Islet precursor cell (in vitro differentiated cells): ENCODE measurements at regions not wholly inside any gene's neighbourhood (a gene's known extent, or its start where the extent isn't known, plus 50 kb on each side); places are given as distances from the start of the nearest gene placed in this dataset.
"Not testable (repeated sequence)": the region's sequence is repeated elsewhere in the genome, so short reads cannot be mapped to it uniquely, and the experiment has no call there.

ENCODE experiments used
- DNase-seq: peaks from one replicate; pipeline ENCODE4 v3.0.0-alpha.2; 2018

- DNase-seq = not testable (repeated sequence)
Measured at GRCh38 chr4:18602610-18603009, 581.1 kb upstream of the LCORL start.

GRCh38 chr4:18593297-18594002 lies 571.9 kb upstream of the LCORL start:
- DNase-seq = peak; percentile 76

GRCh38 chr4:18582841-18583240 lies 561.3 kb upstream of the LCORL start:
- DNase-seq = no peak

GRCh38 chr4:18578307-18578706 lies 556.8 kb upstream of the LCORL start:
- no peak for DNase-seq

GRCh38 chr4:18572481-18572880 lies 550.9 kb upstream of the LCORL start:
- DNase-seq = no peak

- DNase-seq = no peak
Measured at GRCh38 chr4:18571301-18571761, 549.8 kb upstream of the LCORL start.

- no peak for DNase-seq
Measured at GRCh38 chr4:18570370-18570769, 548.8 kb upstream of the LCORL start.

GRCh38 chr4:18568600-18568999 lies 547.0 kb upstream of the LCORL start:
- DNase-seq = no peak

GRCh38 chr4:18566970-18567799 lies 545.6 kb upstream of the LCORL start:
- DNase-seq = peak; percentile 66

GRCh38 chr4:18559492-18559891 lies 537.9 kb upstream of the LCORL start:
- no peak for DNase-seq

- DNase-seq = no peak
Measured at GRCh38 chr4:18556402-18556801, 534.8 kb upstream of the LCORL start.

GRCh38 chr4:18540349-18540748 lies 518.8 kb upstream of the LCORL start:
- no peak for DNase-seq

- DNase-seq = no peak
Measured at GRCh38 chr4:18538121-18538520, 516.6 kb upstream of the LCORL start.

GRCh38 chr4:18536428-18536827 lies 514.9 kb upstream of the LCORL start:
- DNase-seq = peak; percentile 62

- no peak for DNase-seq
Measured at GRCh38 chr4:18535948-18536347, 514.4 kb upstream of the LCORL start.

- DNase-seq = no peak
Measured at GRCh38 chr4:18533262-18533775, 511.8 kb upstream of the LCORL start.

GRCh38 chr4:18531731-18532130 lies 510.2 kb upstream of the LCORL start:
- DNase-seq = no peak

- no peak for DNase-seq
Measured at GRCh38 chr4:18529482-18529881, 507.9 kb upstream of the LCORL start.

GRCh38 chr4:18524667-18525066 lies 503.1 kb upstream of the LCORL start:
- DNase-seq = no peak

- DNase-seq = no peak
Measured at GRCh38 chr4:18518098-18518497, 496.5 kb upstream of the LCORL start.

GRCh38 chr4:18513861-18514260 lies 492.3 kb upstream of the LCORL start:
- no peak for DNase-seq

- DNase-seq = no peak
Measured at GRCh38 chr4:18512718-18513117, 491.2 kb upstream of the LCORL start.

- no peak for DNase-seq
Measured at GRCh38 chr4:18511727-18512126, 490.2 kb upstream of the LCORL start.

GRCh38 chr4:18508786-18509185 lies 487.2 kb upstream of the LCORL start:
- DNase-seq = no peak
